ENCODE measurements at regions not wholly inside any gene's neighbourhood (a gene's known extent, or its start where the extent isn't known, plus 50 kb on each side); places are given as distances from the start of the nearest gene placed in this dataset.

DNA sequence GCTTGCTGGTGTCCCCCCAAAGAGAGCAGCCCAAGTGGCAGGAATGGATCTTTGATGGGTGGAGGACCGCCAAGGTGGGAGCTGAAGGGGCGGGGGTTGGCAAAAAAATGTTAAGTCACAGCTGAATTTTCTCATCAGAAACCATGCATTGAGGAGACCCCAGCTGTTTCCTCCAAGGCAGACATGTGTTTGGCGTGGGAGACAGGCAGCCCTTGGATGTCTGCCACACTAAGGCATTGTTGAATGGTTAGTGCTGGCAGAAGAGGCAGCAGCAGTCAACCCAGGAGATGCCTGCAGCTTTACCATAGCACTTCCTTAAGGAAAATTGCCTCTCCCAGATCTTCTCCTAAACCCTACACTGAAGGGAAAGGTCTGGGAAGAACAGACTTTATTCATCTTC is 394.9 kb upstream of the CD180 start:
- TF ChIP-seq ZFP3 (CRISPR knock-in tag; IDR thresholded peaks at IDR 0.05) (no peak), ZFP30 (CRISPR knock-in tag; IDR thresholded peaks at IDR 0.05) (no peak), PATZ1 (CRISPR knock-in tag; IDR thresholded peaks at IDR 0.05; ENCODE audit: borderline replicate concordance) (no peak), ISL1 (CRISPR knock-in tag; IDR thresholded peaks at IDR 0.05) (no peak), ARNTL (CRISPR knock-in tag; IDR thresholded peaks at IDR 0.05; ENCODE audit: borderline replicate concordance, low read depth) (no peak)
- TF ChIP-seq, protein P1, sequence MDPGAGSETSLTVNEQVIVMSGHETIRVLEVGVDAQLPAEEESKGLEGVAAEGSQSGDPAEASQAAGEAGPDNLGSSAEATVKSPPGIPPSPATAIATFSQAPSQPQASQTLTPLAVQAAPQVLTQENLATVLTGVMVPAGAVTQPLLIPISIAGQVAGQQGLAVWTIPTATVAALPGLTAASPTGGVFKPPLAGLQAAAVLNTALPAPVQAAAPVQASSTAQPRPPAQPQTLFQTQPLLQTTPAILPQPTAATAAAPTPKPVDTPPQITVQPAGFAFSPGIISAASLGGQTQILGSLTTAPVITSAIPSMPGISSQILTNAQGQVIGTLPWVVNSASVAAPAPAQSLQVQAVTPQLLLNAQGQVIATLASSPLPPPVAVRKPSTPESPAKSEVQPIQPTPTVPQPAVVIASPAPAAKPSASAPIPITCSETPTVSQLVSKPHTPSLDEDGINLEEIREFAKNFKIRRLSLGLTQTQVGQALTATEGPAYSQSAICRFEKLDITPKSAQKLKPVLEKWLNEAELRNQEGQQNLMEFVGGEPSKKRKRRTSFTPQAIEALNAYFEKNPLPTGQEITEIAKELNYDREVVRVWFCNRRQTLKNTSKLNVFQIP (CRISPR knock-in tag; IDR thresholded peaks at IDR 0.05; ENCODE audit: borderline replicate concordance, low read depth) = no peak

All from SK-N-SH treated with all-trans-retinoic acid at 6 μM for 48 hours (cell line).